Esophagus squamous epithelium (tissue), 5 donors: ENCODE measurements at regions not wholly inside any gene's neighbourhood (a gene's known extent, or its start where the extent isn't known, plus 50 kb on each side); places are given as distances from the start of the nearest gene placed in this dataset.

Source experiments
- DNase-seq: peaks from one replicate; lab custom pipeline; 2025; lab: John Stamatoyannopoulos, UW
- H3K27ac ChIP-seq, 4 donors: fragments of 200-600 bp; sonication (generic); one replicate each; pipeline ENCODE4 v1.5.1; 2016 to 2019; ENCODE audit warnings: mild to moderate bottlenecking in 1 of 4
- H3K27me3 ChIP-seq, 4 donors: fragments of 200-600 bp; sonication (generic); 1 replicate in 3 of 4; 2 replicates in 1 of 4; pipeline versions ENCODE4 v1.5.1 to v1.6.0; 2017 to 2021; ENCODE audit warnings: antibody characterized with exemption in 1 of 4
- H3K36me3 ChIP-seq, 3 donors: fragments of 200-600 bp; sonication (generic); one replicate each; pipeline ENCODE4 v1.5.1; 2016 to 2019
- H3K4me1 ChIP-seq, 3 donors: fragments of 200-600 bp; sonication (generic); one replicate each; pipeline ENCODE4 v1.5.1; 2017 to 2019
- H3K4me3 ChIP-seq, 4 donors: fragments of 200-600 bp; sonication (generic); 1 replicate in 3 of 4; 2 replicates in 1 of 4; pipeline ENCODE4 v1.5.1; 2016 to 2019; ENCODE audit warnings: mild to moderate bottlenecking in 2 of 4, moderate library complexity in 1 of 4
- H3K9me3 ChIP-seq, 3 donors: fragments of 200-600 bp; sonication (generic); one replicate each; pipeline ENCODE4 v1.5.1; 2016 to 2019
- CTCF ChIP-seq, 6 experiments: fragments of 450-650 bp in 4 of 6; fragments of 200-600 bp in 2 of 6; sonication (generic) in 2 of 6; IDR thresholded peaks; one replicate each; pipeline ENCODE4 v1.5.1; 2016 to 2019; ENCODE audit warnings: antibody characterized with exemption in 6 of 6, mild to moderate bottlenecking in 4 of 6, moderate library complexity in 4 of 6
- POLR2A ChIP-seq, 4 donors: fragments of 450-650 bp; IDR thresholded peaks; one replicate each; pipeline ENCODE4 v1.6.1; 2017; ENCODE audit warnings: antibody characterized with exemption in 4 of 4, mild to moderate bottlenecking in 4 of 4, moderate library complexity in 3 of 4
- WGBS, 2 donors: methylation state at CpG; one replicate each; pipeline ENCODE4 v1.1.5; 2018; 5-methylcytosine and 5-hydroxymethylcytosine counted together
- intact Hi-C: fragments of 100-400 bp; cut with DNase I; formaldehyde crosslinking; loops from one replicate; pipeline ENCODE4 v1.15.0; 2022
- donor health status: DM: yes; HTN: yes; CAD: no.

- H3K36me3 ChIP-seq: no peaks in the 10 kb centered on the region
- H3K4me1 ChIP-seq: peaks cover 0 to 4% (median 0%) of the 10 kb centered on the region in 3 donors
- intact Hi-C loops: no loop called here
- no peak overlapping the region for H3K4me3 ChIP-seq
- H3K27me3 ChIP-seq: no peaks in the 10 kb centered on the region
- H3K27ac ChIP-seq: no peak overlapping the region
- TF ChIP-seq POLR2A (IDR thresholded peaks at IDR 0.05) (no peak), CTCF (IDR thresholded peaks at IDR 0.05) (no peak)
- no peaks in the 10 kb centered on the region for H3K9me3 ChIP-seq
- DNase-seq: no peak
These were observed 140.9 kb upstream of the GRM7 start for GRCh38 chr3:6719999-6720398.

- Histone ChIP-seq H3K27ac (no peak overlapping the region), H3K27me3 (no peaks in the 10 kb centered on the region), H3K36me3 (no peaks in the 10 kb centered on the region), H3K4me1 (peaks cover 0 to 4% (median 0%) of the 10 kb centered on the region in 3 donors), H3K9me3 (no peaks in the 10 kb centered on the region), H3K4me3 (no peak overlapping the region)
- TF ChIP-seq POLR2A (IDR thresholded peaks at IDR 0.05) (no peak), CTCF (IDR thresholded peaks at IDR 0.05) (no peak)
- DNase-seq: no peak
- 77 to 94% methylated on average over 4 of the region's 4 CpGs for WGBS, 2 donors
- intact Hi-C loops: no loop called here
These were observed 139.4 kb upstream of the GRM7 start for GRCh38 chr3:6721491-6721890.

GRCh38 chr3:6723205-6723604 lies 137.7 kb upstream of the GRM7 start:
- peak overlapping the region in 1 of 4 donors; percentile 46 for H3K27ac ChIP-seq
- intact Hi-C loops: no loop called here
- DNase-seq: no peak
- no peaks in the 10 kb centered on the region for H3K36me3 ChIP-seq
- no peak for TF ChIP-seq POLR2A (IDR thresholded peaks at IDR 0.05)
- no peak for TF ChIP-seq CTCF (IDR thresholded peaks at IDR 0.05)
- peaks cover 0 to 4% (median 0%) of the 10 kb centered on the region in 3 donors for H3K4me1 ChIP-seq
- H3K9me3 ChIP-seq: no peaks in the 10 kb centered on the region
- no peaks in the 10 kb centered on the region for H3K27me3 ChIP-seq
- no peak overlapping the region for H3K4me3 ChIP-seq

- DNase-seq: no peak
- Histone ChIP-seq H3K4me1 (peaks cover 0 to 4% (median 0%) of the 10 kb centered on the region in 3 donors), H3K27ac (no peak overlapping the region), H3K27me3 (no peaks in the 10 kb centered on the region), H3K9me3 (no peaks in the 10 kb centered on the region), H3K36me3 (no peaks in the 10 kb centered on the region), H3K4me3 (no peak overlapping the region)
- intact Hi-C loops: no loop called here
- TF ChIP-seq CTCF (IDR thresholded peaks at IDR 0.05) (no peak), POLR2A (IDR thresholded peaks at IDR 0.05) (no peak)
These were observed 134.1 kb upstream of the GRM7 start for GRCh38 chr3:6726811-6727210.

- DNase-seq: no peak
- Histone ChIP-seq H3K9me3 (no peaks in the 10 kb centered on the region), H3K27me3 (no peaks in the 10 kb centered on the region), H3K36me3 (no peaks in the 10 kb centered on the region), H3K27ac (no peak overlapping the region), H3K4me3 (no peak overlapping the region), H3K4me1 (no peaks in the 10 kb centered on the region)
- intact Hi-C loops: no loop called here
- TF ChIP-seq POLR2A (IDR thresholded peaks at IDR 0.05) (no peak), CTCF (IDR thresholded peaks at IDR 0.05) (no peak)
- WGBS, 2 donors: 72 to 76% methylated on average over 2 of the region's 2 CpGs
These were observed 128.1 kb upstream of the GRM7 start for GRCh38 chr3:6732807-6733206.
